H4 (cell line): ENCODE measurements at regions not wholly inside any gene's neighbourhood (a gene's known extent, or its start where the extent isn't known, plus 50 kb on each side); places are given as distances from the start of the nearest gene placed in this dataset.
"Not testable (repeated sequence)": the region's sequence is repeated elsewhere in the genome, so short reads cannot be mapped to it uniquely, and the experiment has no call there.

Source experiments
- DNase-seq: peaks from one replicate; pipeline ENCODE4 v3.0.0-alpha.2; 2015; ENCODE audit warnings: low spot score

DNA sequence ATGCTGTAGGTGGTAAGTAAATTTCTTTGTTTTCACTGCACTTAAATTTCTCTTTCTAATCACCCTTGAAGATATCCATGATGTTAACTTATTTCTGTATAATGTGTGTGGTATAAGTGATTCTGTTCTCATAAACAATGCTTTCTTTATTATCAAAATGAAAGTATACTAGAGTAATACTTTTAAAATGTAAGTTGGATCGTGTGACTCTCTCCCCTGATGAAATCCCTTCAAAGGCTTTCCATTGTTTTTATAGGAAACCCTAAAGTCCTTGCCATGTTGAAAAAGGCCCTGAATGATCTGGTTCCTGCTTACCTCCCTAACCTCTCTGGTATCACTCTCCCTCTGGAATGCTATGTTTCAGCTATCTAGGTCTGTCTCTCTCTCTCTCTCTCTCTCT is 191.1 kb upstream of the LHX8 start:
- DNase-seq: no peak

DNA sequence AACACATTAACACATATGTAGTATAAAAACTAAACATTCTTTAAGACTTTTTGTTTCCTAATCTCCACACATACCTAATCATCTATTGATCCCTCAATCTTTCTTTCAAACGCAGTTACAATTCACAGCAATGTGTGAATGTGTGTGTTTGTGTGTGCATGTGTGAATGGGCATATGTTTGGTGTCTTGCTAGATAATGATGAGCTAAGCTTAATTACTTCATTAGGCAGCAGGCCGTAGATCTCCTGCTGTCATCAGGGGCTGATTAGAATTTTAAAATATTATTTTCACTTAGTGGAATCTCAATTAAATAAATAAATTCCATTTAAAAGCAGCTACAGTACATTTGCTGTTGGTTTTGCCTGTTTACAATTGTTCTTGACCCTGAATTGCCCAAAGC is 187.8 kb upstream of the LHX8 start:
- no peak for DNase-seq

GRCh38 chr1:74949348-74949747 is 184.8 kb upstream of the LHX8 start:
- not testable (repeated sequence) for DNase-seq

GRCh38 chr1:74951981-74952380 is 182.2 kb upstream of the LHX8 start:
- DNase-seq: not testable (repeated sequence)

DNA sequence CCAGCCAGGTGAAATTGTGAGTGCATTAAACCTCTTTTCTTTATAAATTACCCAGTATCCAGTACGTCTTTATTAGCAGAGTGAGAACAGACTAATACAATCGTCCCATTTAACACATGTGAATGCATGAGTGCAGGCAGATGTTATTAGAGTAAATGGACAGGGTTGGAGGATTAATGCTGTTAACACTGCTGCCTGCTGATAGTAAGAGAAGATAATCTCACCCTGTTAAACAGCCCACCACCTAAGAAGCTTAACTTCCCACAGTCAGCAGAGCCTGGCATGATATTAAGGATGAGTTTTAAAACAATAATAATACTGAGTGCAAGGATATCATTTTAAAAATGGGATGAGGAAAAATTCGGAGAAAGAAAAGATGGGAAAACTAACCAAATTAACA is 181.4 kb upstream of the LHX8 start:
- no peak for DNase-seq

GRCh38 chr1:74953622-74954021 is 180.6 kb upstream of the LHX8 start:
- no peak for DNase-seq

GRCh38 chr1:74963120-74963519 is 171.1 kb upstream of the LHX8 start:
- DNase-seq: no peak

GRCh38 chr1:74964508-74965102 is 169.6 kb upstream of the LHX8 start:
- no peak for DNase-seq

DNA sequence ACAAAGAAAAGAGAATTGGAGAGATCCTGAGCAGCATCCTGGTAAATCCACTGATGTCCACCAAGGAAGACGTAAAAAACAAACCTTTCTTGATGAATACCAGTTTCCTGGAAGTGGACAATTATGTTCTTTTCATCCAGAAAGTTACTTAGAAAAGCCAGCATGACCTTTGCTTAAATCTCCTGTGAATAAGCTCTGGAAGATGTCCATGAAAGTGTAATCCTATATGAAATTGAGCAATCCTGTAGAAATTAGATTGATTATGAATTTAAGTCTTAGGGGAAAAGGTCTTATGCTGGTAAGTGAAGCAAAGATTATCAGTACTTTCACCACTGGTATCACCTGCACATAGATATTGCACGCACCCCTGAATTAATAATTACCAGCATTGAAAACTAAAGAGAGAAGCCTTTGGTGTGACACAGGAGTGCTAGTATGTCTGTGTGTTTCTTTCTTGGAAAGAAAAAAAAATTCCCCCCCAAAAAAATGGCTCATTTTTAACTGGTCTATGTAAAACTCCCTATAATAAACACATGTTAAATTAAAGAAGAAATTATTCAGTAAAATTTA is 164.5 kb upstream of the LHX8 start:
- DNase-seq: no peak

GRCh38 chr1:74971982-74972381 is 162.2 kb upstream of the LHX8 start:
- DNase-seq: no peak

DNA sequence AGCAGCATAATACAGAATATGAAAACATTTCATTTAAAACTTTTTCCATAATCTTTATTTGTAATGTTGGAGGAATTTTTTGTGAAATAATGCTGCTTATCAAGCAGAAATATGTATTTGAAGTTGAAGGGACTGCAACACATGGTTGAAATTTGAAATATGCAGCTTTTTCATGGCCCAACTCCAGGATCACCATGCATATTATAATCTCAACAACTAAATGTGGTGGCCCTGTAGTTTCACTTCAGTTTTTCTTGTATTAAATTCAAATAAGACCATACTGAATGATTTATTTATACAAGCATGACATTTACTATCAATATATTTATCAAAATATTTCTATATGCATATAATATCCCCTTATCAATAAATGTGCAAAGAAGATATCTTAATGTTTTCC is 157.7 kb upstream of the LHX8 start:
- no peak for DNase-seq

DNA sequence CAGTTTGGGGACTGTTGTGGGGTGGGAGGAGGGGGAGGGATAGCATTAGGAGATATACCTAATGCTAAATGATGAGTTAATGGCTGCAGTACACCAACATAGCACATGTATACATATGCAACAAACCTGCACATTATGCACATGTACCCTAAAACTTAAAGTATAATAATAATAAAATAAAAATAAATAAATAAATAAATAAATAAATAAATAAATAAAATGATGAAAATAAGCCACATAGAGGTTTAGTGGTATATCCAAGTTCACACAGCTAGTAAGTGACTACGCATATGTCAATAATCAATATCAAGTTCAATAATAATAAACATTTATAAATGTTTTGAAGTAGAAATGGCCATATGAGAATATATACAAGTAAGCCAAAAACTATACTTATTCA is 141.7 kb upstream of the LHX8 start:
- not testable (repeated sequence) for DNase-seq

- no peak for DNase-seq
These were observed 138.4 kb upstream of the LHX8 start for GRCh38 chr1:74995821-74996220.

GRCh38 chr1:75010547-75010946 is 123.6 kb upstream of the LHX8 start:
- no peak for DNase-seq

DNA sequence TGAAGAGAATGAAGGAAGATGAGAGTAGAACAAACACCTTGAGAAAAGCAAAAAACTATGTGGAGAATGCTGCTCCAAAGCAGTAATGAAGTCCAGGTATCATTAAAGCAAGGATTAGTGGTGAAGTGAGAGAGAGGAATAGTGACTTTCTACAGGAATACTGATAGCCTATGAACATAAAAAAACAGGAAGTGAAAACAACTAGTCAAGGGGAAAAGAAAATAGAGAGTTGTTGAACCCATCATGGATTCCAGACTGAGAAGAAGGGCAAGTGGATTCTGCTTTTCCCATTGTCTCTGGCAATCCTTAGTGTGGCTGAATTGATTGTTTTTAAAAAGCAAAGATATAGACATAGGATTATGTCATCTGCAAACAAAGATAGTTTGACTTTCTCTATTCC is 119.9 kb upstream of the LHX8 start:
- no peak for DNase-seq

- DNase-seq: no peak
These were observed 111.2 kb upstream of the LHX8 start for GRCh38 chr1:75023005-75023404.

GRCh38 chr1:75034376-75034775 is 99.8 kb upstream of the LHX8 start:
- peak; percentile 14 for DNase-seq

GRCh38 chr1:75035536-75035935 is 98.7 kb upstream of the LHX8 start:
- DNase-seq: peak; percentile 80

GRCh38 chr1:75053207-75053606 is 81.0 kb upstream of the LHX8 start:
- peak; percentile 62 for DNase-seq

DNA sequence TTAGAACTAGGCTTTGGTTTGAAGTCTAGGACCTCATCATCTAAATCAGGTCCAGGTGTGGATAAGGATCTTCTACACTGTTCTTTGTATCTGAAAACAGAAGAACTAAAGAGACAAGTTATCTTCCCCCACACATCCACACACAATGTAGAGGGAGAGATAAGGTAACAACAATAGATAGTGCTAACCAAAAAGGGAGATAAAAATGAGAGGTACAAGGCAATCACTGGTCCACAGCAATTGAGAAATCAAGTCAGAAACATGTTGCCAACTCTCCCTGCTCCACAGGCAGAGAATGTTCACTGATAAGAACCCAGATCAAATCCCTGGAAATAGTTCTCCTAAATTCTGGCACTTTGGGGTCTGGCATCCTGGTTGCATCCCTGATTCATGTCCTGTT is 75.8 kb upstream of the LHX8 start:
- DNase-seq: no peak

GRCh38 chr1:75062111-75062510 is 72.1 kb upstream of the LHX8 start:
- peak; percentile 53 for DNase-seq

DNA sequence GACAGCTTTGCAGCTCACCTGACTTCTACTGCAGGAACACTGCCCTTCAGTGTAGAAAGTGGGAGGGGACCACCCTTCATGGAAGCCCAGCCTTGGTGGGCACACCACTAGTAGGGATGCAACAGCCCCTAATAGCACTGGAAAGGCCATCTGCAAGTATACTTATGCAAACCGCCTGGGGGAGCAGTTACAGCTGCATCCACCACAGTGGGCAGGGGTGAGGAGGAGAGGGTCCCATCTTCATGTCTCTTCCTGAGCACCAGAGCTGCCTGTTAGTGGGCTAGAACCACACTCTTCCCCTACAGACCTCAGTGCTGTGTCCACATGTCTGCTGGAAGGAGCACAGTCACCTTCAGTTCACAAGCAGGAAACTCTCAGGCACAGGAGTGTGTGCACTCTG is 66.2 kb upstream of the LHX8 start:
- DNase-seq: no peak

DNA sequence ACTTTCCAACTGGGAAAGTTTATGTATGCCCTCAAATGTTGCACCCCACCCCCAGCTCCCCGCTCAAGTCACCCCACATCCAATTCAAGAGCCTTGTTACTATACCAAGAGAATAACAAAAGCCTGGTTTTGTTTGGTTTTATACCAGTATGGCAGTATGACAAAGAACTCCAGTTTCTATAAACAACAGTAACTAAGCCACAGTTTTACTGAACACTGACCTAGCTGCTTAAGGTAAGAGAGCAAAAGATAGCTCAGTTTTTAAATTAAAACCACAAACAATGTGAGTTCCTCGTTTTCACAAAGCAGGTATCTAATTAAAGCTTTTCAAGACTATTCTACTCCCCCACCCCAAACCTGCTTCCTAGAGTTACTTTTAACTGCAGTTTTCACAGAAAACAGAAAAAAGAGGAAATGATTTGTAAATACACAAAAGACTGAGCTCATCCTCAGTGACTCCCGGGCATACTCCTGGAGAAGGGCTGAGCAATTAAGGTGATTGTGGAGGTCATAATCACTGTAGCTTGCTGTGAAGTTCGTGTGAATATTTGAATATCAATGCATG is 59.3 kb upstream of the LHX8 start:
- peak; percentile 31 for DNase-seq
